KBM-7 (cell line): ENCODE measurements at regions not wholly inside any gene's neighbourhood (a gene's known extent, or its start where the extent isn't known, plus 50 kb on each side); places are given as distances from the start of the nearest gene placed in this dataset.

Source experiments
- DNase-seq: peaks from one replicate; pipeline ENCODE4 v3.0.0-alpha.2; 2015
- in situ Hi-C: fragments of 300-500 bp; cut with MboI; formaldehyde crosslinking; loops from 2 replicates; pipeline ENCODE4 v1.14.3; 2020; ENCODE audit warnings: low sequenced_read_pairs, low pct_unique_long_range_greater_than_20kb, mixed read lengths

- DNase-seq, result no peak
These were observed 729.1 kb downstream of the NTRK3 start for GRCh38 chr15:87527416-87527815.

GRCh38 chr15:87523516-87523915 is 733.0 kb downstream of the NTRK3 start:
- in situ Hi-C loops, result no loop called here
- DNase-seq, result no peak

More at GRCh38 chr15:87527416-87527815, 729.1 kb downstream of the NTRK3 start:
- in situ Hi-C loops, result no loop called here

GRCh38 chr15:87522997-87523396 is 733.5 kb downstream of the NTRK3 start:
- in situ Hi-C loops, result no loop called here
- no peak for DNase-seq

- DNase-seq, result no peak
- in situ Hi-C loops, result no loop called here
These were observed 737.6 kb downstream of the NTRK3 start for GRCh38 chr15:87518957-87519356.

- in situ Hi-C loops, result no loop called here
- no peak for DNase-seq
These were observed 748.5 kb downstream of the NTRK3 start for GRCh38 chr15:87508086-87508485.

- in situ Hi-C loops, result no loop called here
- no peak for DNase-seq
These were observed 754.4 kb downstream of the NTRK3 start for GRCh38 chr15:87502173-87502572.

- DNase-seq, result no peak
- in situ Hi-C loops, result no loop called here
These were observed 756.3 kb downstream of the NTRK3 start for GRCh38 chr15:87500240-87500639.

GRCh38 chr15:87498560-87498959 is 758.0 kb downstream of the NTRK3 start:
- in situ Hi-C loops, result no loop called here
- no peak for DNase-seq

GRCh38 chr15:87496795-87497194 is 759.7 kb downstream of the NTRK3 start:
- DNase-seq, result no peak
- in situ Hi-C loops, result no loop called here

GRCh38 chr15:87496109-87496508 is 760.4 kb downstream of the NTRK3 start:
- DNase-seq, result no peak

GRCh38 chr15:87493803-87494202 is 762.7 kb downstream of the NTRK3 start:
- in situ Hi-C loops, result no loop called here

More at GRCh38 chr15:87496109-87496508, 760.4 kb downstream of the NTRK3 start:
- in situ Hi-C loops, result no loop called here

GRCh38 chr15:87492321-87492720 is 764.2 kb downstream of the NTRK3 start:
- in situ Hi-C loops, result no loop called here
- DNase-seq, result no peak

More at GRCh38 chr15:87493803-87494202, 762.7 kb downstream of the NTRK3 start:
- DNase-seq, result no peak

- in situ Hi-C loops, result no loop called here
- no peak for DNase-seq
These were observed 765.9 kb downstream of the NTRK3 start for GRCh38 chr15:87490666-87491065.

- DNase-seq, result no peak
- in situ Hi-C loops, result no loop called here
These were observed 766.5 kb downstream of the NTRK3 start for GRCh38 chr15:87489902-87490665.

- in situ Hi-C loops, result no loop called here
These were observed 767.1 kb downstream of the NTRK3 start for GRCh38 chr15:87489456-87489855.

GRCh38 chr15:87487484-87487883 is 769.1 kb downstream of the NTRK3 start:
- DNase-seq, result no peak
- in situ Hi-C loops, result no loop called here

More at GRCh38 chr15:87489456-87489855, 767.1 kb downstream of the NTRK3 start:
- no peak for DNase-seq

- DNase-seq, result no peak
- in situ Hi-C loops, result no loop called here
These were observed 773.1 kb downstream of the NTRK3 start for GRCh38 chr15:87483468-87483867.

- no peak for DNase-seq
- in situ Hi-C loops, result no loop called here
These were observed 775.4 kb downstream of the NTRK3 start for GRCh38 chr15:87481126-87481525.

GRCh38 chr15:87478687-87479072 is 777.9 kb downstream of the NTRK3 start:
- no peak for DNase-seq
- in situ Hi-C loops, result no loop called here

GRCh38 chr15:87477737-87478686 is 778.5 kb downstream of the NTRK3 start:
- DNase-seq, result peak; percentile 24
- in situ Hi-C loops, result no loop called here
